HG02798 (cell line): ENCODE measurements at regions not wholly inside any gene's neighbourhood (a gene's known extent, or its start where the extent isn't known, plus 50 kb on each side); places are given as distances from the start of the nearest gene placed in this dataset.

ENCODE experiments used
- ATAC-seq: cut with Tn5 transposase; IDR thresholded peaks from one replicate; pipeline ENCODE4 v1.9.1; 2021; ENCODE audit warnings: mild to moderate bottlenecking; ENCODE audit not compliant: unreplicated experiment, poor library complexity

GRCh38 chr6:41428336-41428995, 93.1 kb downstream of the NCR2 start:
- ATAC-seq: no peak

DNA sequence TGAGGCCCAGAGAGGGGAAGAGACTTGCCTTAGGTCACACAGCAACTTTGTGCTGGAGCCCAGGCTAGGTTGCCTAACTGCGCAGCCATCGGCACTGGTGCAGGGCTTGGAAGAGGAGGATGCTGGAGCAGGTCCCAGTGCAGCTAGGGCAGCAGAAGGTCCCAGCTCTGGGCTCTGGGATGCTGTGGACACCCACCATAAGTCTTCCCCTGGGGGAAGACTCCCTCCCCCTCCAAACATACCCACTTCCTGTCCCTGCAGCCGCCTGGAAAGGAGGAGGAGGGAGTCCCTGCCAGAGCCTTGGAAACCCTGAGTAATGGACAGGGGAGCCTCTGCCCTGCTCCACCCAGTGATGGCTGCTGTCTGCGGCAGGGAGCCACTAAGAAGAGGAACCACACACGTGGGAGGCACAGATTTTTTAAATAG, 93.6 kb downstream of the NCR2 start:
- no peak for ATAC-seq

GRCh38 chr6:41429506-41430504, 94.4 kb downstream of the NCR2 start:
- no peak for ATAC-seq

DNA sequence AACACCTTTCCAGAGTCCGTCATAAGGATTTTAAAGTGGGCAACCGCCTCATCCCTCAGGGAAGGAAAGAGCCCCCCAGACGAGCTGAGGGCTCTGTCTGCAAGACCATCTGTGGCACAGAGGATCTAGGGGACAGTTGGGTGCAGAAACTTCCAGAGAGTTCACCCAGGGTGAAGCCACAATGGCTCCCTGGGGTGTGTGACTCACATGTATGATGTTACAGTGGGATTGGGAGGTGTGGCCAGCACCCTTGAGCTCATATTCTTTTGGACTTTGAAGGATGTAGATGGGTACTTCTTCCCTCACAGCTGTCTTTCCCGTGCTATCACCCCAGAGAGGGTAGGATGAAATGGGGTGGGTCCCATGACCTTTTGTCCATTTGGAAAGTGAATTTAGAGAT, 95.5 kb downstream of the NCR2 start:
- no peak for ATAC-seq

- no peak for ATAC-seq
Observed at GRCh38 chr6:41432280-41432679, 96.9 kb downstream of the NCR2 start.

DNA sequence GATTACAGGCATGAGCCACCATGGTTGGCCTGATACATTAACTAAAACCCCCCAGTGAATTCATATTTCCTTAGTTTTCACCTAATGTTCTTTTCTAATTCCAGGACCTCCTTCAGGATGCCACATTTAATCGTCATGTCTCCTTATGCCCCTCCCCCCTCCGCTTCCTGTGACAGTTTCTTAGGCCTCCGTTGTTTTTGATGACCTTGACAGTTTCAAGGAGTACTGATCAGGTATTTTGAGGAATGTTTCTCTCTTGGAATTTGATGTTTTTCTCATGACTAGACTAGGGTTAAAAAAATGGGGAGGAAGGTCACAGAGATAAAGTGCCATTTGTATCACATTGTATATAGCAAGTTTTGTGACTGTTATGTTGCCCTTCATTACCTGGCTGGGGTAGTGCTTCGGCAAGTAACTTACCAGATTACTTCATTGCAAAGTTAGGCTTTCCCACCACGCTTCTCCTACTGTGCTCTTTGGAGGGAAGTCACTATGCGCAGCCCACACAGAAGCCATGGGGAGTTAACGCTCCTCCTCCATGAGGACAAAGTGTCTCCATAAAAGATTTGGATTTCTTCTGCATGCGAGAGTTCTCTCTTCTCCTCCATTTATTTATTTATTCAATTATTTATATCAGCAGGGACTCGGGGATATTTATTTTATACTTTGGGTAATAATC, 99.5 kb downstream of the NCR2 start:
- no peak for ATAC-seq

- no peak for ATAC-seq
Observed at GRCh38 chr6:41437604-41438003, 102.2 kb downstream of the NCR2 start.

- no peak for ATAC-seq
Observed at GRCh38 chr6:41438746-41439145, 103.3 kb downstream of the NCR2 start.

DNA sequence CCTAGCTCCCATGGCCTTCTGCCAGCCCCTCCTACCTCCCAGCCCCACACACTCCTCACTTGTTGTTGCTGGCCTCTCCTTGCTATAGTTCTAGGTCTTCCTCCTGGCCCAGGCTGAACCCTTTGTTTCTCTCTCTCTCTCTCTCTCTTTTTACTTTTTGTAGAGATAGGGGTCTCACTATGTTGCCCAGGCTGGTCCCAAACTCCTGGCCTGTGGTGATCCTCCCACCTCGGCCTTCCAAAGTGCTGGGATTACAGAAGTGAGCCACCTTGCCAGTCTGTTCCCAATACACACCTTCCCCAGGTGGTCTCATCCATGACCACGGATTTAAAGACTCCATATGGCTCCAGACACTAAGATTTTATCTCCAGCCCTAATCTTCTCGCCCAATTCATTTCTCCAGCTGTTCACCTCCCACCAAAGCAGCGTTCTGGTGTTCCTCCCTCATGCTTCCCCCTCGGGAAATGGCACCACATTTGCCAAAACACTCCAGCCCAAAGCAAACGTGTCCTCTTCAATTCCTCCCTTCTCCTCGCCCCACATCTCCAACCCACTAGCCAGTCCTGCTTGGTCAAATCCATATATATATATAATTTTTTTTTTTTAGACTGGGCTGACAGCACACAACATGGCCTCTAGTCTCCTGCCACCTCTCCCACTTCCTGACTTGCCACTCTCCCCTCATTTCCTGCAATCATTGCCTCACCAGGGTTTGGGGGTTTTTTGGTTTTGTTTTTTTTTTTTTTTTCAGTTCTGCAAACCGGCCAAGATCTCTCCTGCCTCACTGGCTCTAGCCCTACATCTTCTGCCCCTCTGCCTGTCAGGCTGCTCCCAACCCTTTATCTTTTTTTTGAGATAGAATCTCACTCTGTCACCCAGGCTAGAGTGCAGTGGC, 104.4 kb downstream of the NCR2 start:
- peak; percentile 33 for ATAC-seq

DNA sequence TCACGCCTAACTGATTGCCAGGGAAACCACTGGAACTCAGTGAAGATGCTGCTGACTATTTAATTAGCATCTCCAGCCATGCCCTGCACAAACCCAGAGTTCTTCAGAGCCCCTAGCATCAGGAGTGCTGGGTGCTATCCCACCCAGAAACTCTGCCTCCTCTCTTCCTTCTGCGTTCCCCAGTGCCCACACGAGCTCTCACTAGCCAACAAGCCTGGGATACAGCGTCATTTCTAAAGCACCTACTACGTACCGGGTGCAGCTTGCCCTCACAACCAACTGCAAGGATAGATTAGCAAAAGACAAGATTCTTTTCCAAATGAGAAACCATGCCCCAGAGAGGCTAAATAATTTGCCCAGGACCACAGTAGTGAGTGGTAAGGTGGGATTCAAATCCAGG, 105.2 kb upstream of the FOXP4 start:
- ATAC-seq: no peak

DNA sequence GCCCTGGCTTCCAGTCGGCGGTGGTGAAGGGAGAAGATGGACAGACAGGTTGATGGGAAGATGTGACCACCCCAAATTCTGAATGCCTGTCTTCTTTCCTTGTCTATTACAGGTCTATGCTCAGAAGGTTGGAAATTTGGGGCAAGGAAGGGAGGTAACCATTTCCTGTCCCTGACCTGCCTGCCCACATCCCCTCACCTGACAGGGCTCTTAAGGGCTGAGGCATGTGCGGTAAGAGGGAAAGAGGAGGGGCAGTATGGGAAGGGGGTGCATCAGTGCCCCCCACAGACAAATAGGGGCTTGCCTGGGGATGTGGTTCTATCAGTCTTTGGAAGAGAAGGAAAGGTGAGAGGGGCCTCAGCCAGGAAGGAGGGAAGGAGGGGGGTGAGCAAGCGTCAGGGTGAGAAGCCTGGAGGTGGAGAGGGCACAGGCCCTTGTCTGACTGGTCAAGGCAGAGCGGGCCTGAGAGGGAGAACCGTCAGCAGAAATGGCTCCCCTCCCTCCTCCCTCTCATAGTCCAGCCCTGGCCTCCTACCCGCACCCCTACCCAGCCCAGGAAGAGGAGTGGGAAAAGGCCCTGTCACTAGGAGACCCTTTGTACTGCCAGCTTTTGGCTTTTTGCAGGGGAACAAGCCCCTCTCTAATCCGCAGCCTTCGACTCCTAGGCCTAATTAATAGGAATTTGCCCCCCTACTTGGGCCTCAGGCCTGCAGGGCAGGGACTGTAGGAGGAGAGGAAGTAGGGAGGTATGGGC, 104.4 kb upstream of the FOXP4 start:
- ATAC-seq: no peak

DNA sequence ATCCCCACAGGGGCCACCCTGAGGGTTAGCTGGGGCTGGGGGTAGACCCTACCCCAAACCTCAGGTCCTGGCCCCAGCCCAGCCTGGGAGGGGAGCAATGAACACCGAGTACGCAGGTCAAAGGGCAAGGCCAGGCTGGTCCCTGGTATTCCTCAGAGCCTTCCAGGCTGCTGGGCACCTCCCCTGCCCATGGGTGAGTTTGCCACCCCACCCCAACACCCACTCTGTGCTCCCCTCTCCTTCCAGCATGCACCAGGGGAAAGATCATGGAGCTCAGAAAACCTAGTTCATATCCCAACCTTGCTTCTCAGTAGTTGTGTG, 103.9 kb upstream of the FOXP4 start:
- ATAC-seq: no peak

GRCh38 chr6:41442800-41443501, 103.2 kb upstream of the FOXP4 start:
- no peak for ATAC-seq

GRCh38 chr6:41443616-41444525, 102.3 kb upstream of the FOXP4 start:
- ATAC-seq: no peak

- ATAC-seq: no peak
Observed at GRCh38 chr6:41445261-41445660, 100.9 kb upstream of the FOXP4 start.

DNA sequence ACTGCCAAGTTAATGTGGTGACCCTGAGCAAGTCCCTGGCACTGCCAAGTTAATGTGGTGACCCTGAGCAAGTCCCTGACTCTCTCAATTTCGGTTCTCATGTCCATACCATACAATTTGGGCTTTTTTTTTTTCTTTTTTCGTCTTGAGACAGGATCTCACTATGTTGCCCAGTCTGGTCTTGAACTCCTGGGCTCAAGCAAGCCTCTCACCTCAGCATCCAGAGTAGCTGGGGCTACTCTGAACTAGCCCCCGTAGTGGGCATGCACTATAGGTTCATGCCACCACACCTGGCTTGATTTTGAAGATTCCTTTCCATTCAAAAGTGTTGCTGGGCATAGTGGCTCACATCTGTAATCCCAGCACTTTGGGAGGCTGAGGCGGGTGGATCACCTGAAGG, 100.0 kb upstream of the FOXP4 start:
- no peak for ATAC-seq

GRCh38 chr6:41446907-41447545, 99.2 kb upstream of the FOXP4 start:
- ATAC-seq: no peak
